GM18499 (cell line): ENCODE measurements at regions not wholly inside any gene's neighbourhood (a gene's known extent, or its start where the extent isn't known, plus 50 kb on each side); places are given as distances from the start of the nearest gene placed in this dataset.
A peak's percentile ranks its signal among the peaks of the same experiment; 100 is the strongest.

Experiments
- ATAC-seq: cut with Tn5 transposase; IDR thresholded peaks from one replicate; pipeline ENCODE4 v1.9.1; 2021; ENCODE audit warnings: moderate number of reproducible peaks; ENCODE audit not compliant: insufficient read depth, unreplicated experiment

- ATAC-seq, result no peak
These were observed 175.4 kb upstream of the FRG1 start for GRCh38 chr4:189765301-189765700.

- no peak for ATAC-seq
These were observed 174.9 kb upstream of the FRG1 start for GRCh38 chr4:189765736-189766135.

DNA sequence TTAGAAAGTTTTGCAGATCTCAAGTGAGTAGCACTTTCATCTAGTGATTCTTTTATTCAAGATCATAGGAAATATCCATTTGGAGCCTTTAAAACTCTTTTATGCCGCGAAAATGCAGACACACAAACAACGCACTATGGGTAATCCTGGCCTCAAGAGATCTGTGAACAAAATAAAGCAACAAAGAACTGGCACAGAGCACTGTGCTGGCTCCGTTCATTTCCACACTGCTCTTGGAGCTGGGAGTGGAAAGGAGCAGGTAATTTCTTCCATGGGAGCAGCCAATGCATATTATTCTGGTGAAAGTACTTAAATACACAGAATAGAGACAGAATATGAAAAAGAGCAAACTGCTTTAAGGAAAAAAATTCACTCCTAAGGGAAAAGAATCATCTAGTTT, 172.7 kb upstream of the FRG1 start:
- ATAC-seq, result no peak

- no peak for ATAC-seq
These were observed 171.5 kb upstream of the FRG1 start for GRCh38 chr4:189769131-189769530.

GRCh38 chr4:189771696-189772361, 168.8 kb upstream of the FRG1 start:
- no peak for ATAC-seq

DNA sequence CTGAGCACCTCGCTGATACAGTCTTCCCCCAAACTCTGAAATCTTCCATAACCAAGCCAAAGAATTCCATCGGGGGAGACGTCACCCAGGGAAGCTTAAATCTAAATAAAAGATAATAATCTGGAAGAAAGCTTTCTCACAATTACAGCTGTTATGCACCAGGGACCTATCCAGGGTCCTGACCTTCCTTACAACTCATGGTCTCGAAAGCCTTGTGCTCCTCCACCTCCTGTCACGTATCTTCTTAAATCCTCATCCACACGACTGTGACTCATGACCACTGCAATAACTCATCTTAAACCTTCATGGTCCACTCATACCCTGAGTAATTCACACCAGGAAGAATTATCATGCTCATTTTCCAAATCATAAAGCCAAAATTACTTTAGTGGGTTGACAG, 166.8 kb upstream of the FRG1 start:
- ATAC-seq, result no peak

GRCh38 chr4:189779281-189779980, 161.2 kb upstream of the FRG1 start:
- ATAC-seq, result no peak

DNA sequence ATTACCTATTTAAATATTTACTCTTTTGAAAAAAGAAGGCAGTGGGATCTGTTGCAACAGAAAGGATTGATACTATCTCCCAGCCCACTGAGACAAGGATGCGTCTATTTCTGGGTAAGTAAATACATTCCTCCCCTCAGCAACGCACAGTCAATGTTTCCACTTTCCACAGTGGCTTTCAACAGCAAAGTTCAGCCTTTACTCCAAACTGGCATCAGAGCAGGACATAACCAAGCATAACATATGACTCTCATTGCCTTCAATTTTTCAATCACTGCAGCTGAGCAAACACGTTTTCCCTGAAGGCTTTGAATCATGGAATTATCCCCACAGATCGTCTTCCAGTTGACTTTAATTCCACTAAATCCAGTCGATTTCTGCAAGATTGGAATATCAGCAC, 160.3 kb upstream of the FRG1 start:
- ATAC-seq, result no peak

GRCh38 chr4:189784651-189785050, 156.0 kb upstream of the FRG1 start:
- no peak for ATAC-seq

DNA sequence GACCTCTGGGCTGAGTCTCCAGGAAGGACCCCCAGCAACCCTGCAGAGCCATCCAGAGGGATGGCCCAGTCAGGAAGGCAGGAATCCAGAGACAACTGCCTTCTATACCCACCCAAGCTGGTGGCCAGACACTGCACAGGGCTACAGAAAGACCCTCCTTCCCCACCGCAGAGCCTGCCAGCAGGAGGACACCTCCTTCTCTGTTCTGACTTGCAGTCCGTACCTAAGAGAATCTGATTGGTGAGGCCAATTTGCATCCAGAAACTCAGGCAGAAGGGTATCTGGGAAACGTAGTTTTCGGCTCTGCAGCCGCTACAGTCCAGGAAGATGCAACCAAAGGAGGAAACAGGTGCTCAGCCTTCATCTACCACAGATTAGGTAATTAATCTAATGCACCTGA, 155.4 kb upstream of the FRG1 start:
- no peak for ATAC-seq

GRCh38 chr4:189786447-189786846, 154.2 kb upstream of the FRG1 start:
- ATAC-seq, result no peak

DNA sequence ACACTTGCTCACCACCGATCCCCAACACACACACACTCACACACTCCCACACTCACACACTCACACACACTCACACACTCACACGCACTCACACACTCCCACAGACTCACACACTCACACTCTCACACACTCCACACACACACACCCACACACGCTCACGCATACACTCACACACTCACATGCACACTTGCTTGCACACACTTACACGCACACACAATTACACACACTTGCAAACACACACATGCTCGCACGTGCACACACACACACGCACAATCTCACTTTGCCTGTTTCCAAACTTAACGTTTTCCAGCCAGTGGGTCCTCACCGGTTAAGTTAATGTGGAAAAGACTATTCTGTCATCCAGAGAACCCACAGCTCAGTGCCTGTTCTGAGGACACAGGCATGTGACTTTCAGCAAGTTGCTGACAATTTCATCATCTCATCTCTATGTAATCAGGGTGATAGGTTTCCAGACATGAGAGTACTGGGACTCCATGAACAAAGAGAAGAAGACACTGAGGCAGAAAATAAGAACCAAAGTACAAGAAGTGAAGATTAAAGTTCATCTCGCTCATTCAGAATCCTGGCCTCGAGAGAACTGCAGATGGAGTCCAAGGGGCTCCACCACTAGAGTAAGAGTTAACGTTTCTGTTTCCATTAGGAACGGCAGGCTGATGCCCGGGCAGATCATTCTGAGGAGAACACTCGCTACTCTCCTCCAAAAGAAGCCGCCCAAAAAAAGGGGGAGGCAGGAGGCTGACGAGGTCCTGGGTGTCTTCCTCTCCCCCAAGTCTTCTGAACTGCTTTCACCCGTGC, 153.2 kb upstream of the FRG1 start:
- ATAC-seq, result no peak

- peak; percentile 82 for ATAC-seq
These were observed 147.6 kb upstream of the FRG1 start for GRCh38 chr4:189792924-189793618.

GRCh38 chr4:189800545-189801088, 140.1 kb upstream of the FRG1 start:
- ATAC-seq, result no peak

- no peak for ATAC-seq
These were observed 137.8 kb upstream of the FRG1 start for GRCh38 chr4:189802884-189803283.

DNA sequence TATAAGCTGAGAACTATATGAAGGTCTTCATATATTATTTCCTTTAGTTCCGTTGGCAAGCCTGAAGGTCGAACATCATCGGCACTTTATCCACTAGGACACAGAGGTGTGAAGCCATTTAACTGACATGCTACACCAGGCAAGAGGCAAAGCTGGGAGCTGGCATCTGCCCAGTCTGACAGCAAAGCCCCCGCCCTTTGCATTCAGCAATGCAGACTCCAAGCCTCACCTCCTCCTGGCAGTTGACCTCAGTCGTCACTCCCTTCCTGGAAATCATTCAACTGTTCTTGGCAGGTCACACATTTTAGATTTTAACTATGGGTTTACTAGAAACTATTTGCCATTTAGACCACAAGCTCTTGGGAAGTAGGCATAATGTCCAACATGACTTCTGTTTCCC, 135.8 kb upstream of the FRG1 start:
- ATAC-seq, result no peak

- no peak for ATAC-seq
These were observed 134.2 kb upstream of the FRG1 start for GRCh38 chr4:189806506-189806905.

GRCh38 chr4:189807031-189807430, 133.6 kb upstream of the FRG1 start:
- no peak for ATAC-seq

DNA sequence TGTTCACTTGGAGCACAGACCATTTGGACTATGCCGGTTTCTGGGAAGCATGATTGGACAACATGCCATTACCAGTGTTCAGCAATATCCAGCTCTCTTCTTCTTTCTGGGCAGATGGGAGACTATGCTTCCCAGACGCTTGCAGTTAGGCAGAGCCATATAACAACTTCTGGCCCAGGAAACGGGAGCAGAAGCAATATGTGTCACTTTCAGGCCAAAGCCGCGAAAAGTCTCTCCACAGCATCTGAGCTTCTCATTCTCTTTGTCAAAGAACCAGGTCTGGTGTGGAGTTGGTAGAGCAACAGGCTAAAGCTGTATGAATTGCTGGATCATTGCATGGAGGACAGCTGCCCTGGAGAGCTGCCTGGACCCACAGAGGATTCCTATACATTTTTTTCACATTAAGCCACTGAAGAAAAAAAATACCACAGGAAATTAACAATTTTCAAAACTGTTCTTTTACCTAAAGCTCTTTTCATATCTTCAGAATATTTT, 131.4 kb upstream of the FRG1 start:
- ATAC-seq, result no peak

DNA sequence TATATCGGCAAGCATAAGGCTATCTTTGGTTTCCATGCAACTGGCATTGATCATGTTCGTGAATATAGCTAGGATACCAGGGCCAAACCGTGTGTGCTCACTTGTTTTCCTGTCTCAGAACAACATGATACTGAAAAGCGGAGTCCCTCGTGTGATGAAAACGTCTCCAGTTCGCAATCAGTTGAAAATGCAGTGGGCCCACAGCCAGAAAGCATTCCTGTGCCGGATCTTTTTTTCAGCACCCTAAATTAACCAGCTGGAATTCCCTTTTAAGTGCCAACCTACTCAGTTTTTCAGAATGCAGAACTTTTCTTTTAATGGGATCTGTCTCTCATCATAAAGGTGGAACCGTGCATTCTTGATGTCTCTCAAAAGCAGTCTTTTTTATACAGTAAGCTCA, 130.8 kb upstream of the FRG1 start:
- ATAC-seq, result no peak
